HT-29 (cell line): ENCODE measurements at regions not wholly inside any gene's neighbourhood (a gene's known extent, or its start where the extent isn't known, plus 50 kb on each side); places are given as distances from the start of the nearest gene placed in this dataset.

Experiments
- DNase-seq: peaks from one replicate; pipeline ENCODE4 v3.0.0-alpha.2; 2015; ENCODE audit warnings: low spot score

DNA sequence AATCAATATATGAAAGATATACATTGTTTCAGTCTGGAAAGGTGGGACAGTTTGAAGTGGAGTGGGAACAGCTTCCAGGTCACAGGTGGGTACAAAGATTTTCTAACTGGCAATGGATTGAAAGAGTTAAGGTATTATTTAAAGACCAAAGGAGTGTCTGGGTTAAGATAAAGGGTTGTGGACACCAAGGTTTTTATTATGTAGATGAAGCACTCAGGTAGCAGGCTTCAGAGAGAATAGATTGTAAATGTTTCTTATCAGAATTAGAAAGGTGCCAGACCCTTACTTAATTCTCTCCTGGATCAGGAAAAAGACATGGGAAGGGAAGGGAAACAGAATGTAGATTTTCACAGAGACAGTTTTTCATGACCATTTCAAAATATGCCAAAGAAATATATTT lies 1174.8 kb downstream of the MAT2B start:
- no peak for DNase-seq

GRCh38 chr5:164680812-164681520 lies 1175.5 kb downstream of the MAT2B start:
- DNase-seq = no peak

- no peak for DNase-seq
Observed at GRCh38 chr5:164687391-164687790, 1182.0 kb downstream of the MAT2B start.

- DNase-seq = no peak
Observed at GRCh38 chr5:164688437-164688836, 1183.0 kb downstream of the MAT2B start.

DNA sequence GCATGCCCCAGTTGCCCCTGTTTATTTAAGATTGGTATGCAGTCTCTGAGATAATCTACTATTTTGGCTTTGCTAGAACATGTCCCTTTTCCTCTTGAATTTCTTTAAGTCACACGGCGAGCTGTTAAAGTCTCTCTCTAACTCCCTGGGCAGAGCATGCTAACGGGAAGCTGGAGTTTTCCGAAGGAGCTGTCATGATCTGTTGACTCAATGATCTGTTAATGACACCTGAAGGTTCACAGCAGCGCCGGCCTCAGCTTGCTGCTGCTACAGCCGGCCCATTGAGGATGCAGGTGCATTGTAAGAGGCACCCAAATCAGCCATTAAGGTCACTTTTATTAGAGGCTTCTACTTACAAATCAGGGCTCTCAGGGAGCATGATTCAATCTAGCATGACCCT lies 1203.4 kb downstream of the MAT2B start:
- no peak for DNase-seq

DNA sequence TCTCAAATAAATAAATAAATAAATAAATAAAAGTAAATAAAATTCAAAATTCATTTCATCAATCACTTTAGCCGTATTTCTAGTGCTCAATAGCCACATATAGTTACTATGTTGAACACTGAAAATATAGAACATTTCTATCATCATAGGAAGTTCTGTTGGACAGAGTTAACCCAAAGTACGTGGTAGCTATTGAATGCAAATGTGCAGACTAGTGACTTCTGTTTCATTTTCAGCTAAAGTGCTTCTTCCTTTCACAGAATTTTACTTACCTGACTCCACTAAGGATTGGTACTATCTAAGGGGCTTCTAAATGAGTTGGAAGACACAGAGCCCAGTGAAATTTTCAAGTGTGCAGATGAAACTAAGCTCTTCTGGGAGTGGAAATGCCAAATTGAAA lies 1208.3 kb downstream of the MAT2B start:
- no peak for DNase-seq

GRCh38 chr5:164721116-164721515 lies 1215.7 kb downstream of the MAT2B start:
- no peak for DNase-seq

GRCh38 chr5:164721656-164722055 lies 1216.2 kb downstream of the MAT2B start:
- DNase-seq = no peak

- DNase-seq = no peak
Observed at GRCh38 chr5:164722702-164723101, 1217.3 kb downstream of the MAT2B start.

DNA sequence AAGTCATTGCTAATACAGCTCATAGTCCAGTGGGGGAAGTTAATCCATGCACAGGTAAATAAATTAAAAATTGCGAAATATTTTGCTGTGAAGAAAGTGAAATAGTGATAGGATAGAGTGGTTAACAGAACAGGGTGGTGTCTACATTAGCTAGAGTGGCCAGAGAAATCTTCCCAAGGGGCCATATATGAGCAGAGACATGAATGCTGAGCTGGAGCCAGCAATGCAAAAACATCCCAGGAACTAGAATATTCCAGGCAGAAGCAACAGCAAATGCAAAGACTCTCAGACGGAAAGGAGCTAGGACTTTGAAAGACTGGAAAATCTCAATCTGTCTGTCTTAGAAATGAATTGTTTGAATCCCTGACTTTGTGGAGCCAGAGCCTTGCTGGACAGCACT lies 1221.6 kb downstream of the MAT2B start:
- no peak for DNase-seq

- no peak for DNase-seq
Observed at GRCh38 chr5:164728733-164729132, 1223.3 kb downstream of the MAT2B start.

GRCh38 chr5:164735334-164735733 lies 1229.9 kb downstream of the MAT2B start:
- DNase-seq = no peak

DNA sequence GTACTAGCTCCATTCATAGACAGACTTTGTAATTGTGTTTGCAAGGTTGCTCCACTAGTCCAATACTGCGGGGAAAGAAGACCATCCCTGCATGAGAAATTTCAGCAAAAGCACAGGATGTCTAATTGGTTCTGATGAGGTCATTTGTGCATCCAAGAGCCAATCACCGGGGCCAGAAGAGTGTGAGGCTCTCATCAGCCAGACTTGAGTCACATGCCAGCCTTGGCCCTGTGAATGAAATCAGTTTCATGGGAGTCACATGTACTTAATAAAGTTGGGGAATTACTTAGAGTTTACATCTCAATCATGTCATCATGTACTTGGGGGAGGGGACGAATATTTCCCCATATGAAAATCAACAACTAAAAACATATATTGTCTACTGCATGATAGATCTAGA lies 1236.0 kb downstream of the MAT2B start:
- DNase-seq = no peak

DNA sequence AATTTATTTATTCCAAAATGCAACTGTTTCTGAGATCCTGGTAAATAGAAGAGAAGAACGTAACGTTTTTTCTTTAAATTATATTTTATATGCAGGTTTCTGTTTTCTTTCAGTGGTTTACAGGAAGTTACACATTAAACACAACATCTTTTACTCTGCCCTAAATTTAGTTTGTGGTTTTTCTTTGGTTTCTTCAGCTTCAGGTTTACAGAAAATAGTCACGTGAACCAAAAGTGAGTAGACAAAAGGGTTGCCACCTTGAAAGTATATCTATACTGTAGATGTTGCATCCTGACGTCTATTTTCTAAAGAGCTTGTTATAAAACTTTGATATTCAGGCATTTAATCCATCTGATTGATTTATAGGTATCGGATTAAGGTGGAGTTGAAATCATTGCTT lies 1236.6 kb downstream of the MAT2B start:
- DNase-seq = no peak

GRCh38 chr5:164746723-164747122 lies 1241.3 kb downstream of the MAT2B start:
- no peak for DNase-seq

DNA sequence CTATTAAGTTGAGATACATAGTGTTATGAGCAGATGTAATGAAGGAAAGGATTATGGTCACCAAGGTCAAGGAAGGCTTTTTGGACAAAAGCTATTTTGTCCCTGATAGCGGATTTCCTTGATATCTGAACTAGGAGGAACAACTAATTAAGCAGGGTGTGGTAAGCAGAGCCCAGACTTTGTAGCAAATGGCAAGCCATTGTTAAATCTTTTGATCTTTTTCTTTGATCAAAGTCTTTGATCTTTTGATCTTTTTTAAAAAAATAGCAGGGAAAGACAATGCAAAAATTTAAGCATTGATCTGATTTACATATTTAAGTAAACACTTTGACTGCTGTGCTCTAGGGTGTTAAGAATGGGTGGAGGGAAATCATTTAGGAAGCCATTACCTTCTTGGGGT lies 1242.0 kb downstream of the MAT2B start:
- no peak for DNase-seq

DNA sequence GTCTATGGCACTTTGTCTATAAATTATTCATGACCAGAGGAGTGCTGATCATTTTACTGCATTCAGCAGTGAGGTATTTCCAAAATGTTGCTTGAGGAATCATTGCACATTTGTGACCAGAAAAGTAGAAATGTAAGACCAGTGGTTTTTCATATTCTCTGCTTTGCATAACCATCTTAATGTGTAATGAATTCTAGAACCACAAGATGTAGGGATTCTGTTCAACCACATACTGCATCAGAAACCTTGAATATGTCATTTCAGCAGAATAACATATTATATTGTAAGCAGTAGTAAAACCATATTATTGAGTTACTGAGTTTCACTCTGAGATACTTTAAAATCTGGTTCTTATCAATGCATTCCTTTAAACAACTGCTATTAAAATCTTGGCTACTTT lies 1243.4 kb downstream of the MAT2B start:
- no peak for DNase-seq

- no peak for DNase-seq
Observed at GRCh38 chr5:164753434-164753833, 1248.0 kb downstream of the MAT2B start.

GRCh38 chr5:164763206-164763605 lies 1257.8 kb downstream of the MAT2B start:
- DNase-seq = no peak

GRCh38 chr5:164772122-164772521 lies 1266.7 kb downstream of the MAT2B start:
- no peak for DNase-seq

- DNase-seq = no peak
Observed at GRCh38 chr5:164784230-164784629, 1278.8 kb downstream of the MAT2B start.

DNA sequence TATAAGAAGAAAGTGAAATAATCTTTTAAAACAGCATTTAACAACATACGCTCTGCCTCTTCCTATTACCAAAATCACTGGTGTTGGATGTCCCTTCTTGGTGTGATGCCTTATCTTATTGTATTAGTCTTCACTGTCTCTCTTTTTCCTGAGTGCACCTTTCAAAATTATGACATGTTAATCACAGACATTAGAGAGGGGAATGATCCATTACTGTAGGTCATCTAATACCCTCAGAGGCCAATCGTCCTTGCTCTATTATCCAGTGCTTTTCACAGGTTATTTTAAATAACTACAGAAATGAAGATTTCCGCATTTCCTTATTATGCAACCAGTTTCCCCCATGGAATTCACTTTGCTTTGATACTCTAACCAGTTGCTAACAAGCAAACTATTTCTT lies 1292.7 kb downstream of the MAT2B start:
- DNase-seq = no peak

GRCh38 chr5:164799391-164799790 lies 1294.0 kb downstream of the MAT2B start:
- no peak for DNase-seq

DNA sequence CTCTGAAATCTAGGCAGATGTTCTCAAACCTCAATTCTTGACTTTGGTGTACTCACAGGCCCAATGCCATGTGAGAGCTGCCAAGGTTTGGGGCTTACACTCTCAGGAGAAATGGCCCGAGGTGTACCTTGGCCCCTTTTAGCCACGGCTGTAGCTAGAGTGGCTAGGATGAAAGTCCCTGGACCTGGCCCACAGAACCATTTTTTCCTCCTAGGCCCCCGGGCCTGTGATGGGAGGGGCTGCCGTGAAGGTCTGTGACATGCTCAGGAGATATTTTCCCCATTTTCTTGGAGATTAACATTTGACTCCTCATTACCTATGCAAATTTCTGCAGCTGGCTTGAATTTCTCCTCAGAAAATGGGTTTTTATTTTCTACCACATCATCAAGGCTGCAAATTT lies 1296.5 kb downstream of the MAT2B start:
- DNase-seq = no peak
